ENCODE measurements at regions not wholly inside any gene's neighbourhood (a gene's known extent, or its start where the extent isn't known, plus 50 kb on each side); places are given as distances from the start of the nearest gene placed in this dataset.
A peak's percentile ranks its signal among the peaks of the same experiment; 100 is the strongest.
"Not testable (repeated sequence)": the region's sequence is repeated elsewhere in the genome, so short reads cannot be mapped to it uniquely, and the experiment has no call there.

DNA sequence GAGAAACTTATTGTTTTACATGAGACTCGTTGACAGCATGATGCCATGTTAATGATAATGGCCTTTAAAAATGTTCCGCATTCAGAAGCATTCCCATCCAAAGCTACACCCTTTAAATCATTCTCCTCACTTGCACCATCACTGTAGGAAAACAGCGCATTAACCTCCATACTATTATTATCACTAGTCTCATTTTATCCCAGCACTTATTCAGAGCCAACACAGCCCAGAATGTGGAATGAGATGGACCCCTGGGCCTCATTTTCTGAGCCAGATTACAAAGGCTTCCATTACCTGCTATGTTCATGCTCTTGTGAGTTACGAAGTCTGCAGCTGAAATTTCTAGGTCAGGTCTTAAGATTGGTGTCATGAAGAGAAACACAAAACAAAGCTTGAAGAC lies 159.4 kb downstream of the HS3ST3A1 start:
- no peak for DNase-seq

DNA sequence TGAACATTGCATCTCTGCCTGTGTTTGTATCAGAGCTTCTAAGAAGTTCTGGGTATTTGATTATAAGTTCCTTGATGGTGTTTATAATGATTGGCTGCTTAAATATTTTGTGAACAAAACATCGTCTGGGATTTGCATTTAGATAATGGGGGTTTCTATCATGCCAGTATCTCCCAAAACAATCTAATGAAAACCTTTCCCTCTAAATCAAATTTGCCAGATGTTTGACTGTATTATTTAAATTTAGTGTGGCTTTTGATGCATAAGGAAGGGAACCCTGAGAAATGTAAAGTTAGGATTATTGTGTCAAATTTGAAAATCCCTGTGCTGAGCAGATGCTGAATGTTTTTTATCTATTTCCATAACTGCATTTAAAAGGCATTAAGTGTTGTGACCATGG lies 159.9 kb downstream of the HS3ST3A1 start:
- DNase-seq: no peak

DNA sequence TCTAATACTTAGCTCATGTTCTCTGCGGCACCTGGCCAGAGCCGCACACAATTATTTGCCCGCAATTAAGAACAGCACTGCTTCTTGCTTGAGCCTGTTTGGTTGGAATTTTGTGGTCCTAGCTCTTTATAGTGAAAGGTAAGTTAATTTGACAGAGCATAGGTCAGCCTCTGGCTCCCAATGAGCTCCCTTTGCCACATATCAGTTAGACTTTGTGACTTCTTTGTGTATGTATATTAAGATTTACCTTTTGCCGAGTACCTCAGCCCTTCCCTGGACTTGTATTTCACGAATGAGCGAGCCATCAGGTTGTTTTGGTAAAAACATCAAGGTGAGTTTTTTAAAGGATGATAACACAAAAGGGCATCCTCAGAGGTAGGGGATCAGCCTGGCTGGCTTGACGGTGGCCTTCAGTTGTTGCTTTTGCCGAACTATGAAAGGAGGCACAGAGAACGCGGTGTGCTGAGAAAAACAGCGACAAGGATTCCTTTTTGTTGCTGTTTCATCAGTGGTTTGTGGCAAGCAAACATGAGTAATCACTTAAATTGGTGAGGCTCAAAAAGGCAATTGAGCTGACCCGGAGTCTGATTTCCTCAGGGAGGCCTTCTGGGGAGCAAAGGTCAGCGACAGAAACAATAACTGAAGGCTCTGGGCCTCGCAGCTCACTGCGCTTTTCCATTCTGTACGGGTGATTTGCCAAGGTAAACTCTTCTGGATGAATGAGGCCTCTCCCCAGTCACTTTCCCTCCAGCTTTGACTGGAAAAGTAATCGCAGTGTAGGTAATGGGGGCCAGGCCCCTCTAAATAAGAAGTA lies 163.6 kb downstream of the HS3ST3A1 start:
- DNase-seq: no peak

DNA sequence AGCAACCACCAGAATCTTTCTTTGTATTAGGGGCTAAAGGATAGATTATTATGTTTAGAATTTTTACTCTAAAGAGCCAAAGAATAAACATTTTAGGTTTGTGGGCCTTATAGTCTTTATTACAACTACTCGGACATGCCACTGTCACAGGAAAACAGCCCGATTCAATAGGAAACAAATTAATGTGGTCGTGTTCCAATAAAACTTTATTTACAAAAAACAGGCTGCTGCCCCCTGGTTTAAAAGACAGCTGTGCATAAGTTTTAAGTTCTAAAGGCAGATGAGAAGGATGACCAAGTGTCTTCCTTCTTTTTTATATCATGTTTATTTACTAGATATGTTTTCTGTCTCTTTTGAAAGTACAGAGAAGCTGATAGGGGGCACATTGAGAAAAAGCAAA lies 166.5 kb downstream of the HS3ST3A1 start:
- DNase-seq: no peak

DNA sequence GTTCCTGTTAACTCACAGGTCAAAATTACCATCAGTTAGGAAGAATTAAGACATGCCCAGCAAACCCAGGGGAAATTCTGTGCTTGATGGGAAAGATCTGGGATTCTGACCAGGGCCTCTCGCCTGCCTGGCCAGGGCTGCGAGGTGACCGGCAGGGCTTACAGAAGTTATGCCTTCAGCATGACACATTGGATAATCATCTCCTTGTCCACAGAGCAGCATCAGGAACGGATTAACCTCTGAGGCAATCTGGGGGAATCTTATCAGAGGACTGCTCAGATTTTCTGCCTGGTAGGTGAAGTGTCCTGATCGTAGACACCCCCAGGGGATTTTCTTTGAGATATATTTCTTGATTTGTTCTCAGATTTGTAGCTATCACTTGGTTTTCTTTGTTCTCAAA lies 172.5 kb downstream of the HS3ST3A1 start:
- peak; percentile 95 for DNase-seq

DNA sequence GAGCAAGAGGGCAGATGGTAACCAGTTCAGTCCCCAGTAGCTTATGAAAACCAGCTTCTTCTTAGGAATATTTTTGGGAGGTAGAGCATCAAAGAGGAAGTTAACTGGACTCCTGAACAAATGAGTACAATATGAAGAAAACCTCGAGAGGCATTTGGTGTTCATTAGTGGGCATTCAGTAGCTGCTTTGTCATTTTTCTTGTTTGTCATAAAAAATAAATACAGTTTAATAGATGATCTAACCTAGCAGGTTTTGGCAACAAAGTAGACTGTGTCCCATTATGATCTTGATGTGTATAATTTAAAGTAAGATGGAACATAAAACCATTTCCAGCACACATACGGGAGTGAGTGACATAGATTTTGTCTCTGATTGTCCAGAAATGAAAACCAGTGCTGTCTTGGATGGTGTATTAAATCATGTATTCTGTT lies 173.1 kb downstream of the HS3ST3A1 start:
- peak; percentile 9 for DNase-seq

DNA sequence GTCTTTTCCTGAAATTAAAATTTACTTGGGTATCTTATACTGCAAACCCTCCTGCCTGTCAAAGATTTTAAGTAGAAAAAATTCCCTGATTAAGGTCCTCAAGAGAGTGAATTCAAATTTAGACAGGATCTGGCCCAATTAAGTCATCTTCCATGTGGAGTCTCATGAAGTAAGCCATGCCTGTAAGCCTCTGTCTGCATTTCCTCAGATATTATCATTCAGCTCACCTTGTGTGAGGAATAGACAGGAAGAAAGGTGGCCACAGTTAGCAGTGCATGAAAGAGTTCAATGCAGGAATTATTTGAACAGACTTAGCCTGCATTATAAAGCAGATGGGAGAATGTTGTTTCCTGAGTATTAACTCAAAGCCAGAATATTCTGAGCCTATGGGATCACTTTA lies 174.7 kb downstream of the HS3ST3A1 start:
- no peak for DNase-seq

DNA sequence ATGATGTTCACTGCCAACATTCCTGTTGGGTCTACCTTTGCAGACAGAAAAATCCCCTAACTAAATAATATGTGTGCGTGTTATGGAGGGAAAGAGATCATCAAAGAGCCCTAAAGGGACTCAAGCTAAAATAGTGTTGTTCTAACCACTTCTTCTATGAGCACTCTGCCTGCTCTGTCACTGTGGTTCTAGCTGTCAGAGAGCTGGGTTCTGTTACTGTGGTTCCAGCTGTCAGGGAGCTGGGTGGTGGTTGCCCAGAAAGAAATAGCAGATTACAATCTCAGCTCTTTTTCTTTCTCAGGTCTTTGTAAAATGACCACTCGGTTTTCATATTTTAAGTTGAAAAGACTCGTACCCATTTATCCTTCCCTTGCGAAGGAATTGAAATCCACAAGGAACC lies 176.3 kb downstream of the HS3ST3A1 start:
- no peak for DNase-seq

DNA sequence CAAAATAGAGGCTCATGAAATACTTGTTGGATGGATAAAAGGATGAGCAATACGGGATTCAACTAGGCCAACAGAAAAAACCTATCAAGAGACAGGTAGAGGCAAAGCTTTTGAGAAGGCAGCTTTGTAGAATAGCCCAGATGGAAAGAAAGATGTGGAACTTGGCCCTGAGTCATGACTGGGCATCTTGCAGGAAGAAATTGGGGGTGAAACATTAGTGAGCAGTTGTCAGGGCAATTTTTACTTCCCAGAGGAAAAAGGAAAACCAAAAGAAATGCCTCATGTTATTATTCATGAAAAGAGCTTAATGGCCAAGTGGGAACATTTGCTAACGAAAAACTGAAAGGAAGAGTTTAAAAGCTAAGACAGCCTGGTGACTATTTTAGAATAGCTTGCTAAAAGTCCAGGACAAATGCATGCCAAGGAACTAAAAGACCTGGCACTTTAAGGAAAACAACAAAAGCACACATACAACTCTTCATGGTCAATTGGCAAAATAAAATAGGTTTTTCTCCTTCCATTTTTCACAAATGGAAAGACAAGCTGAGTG lies 180.1 kb downstream of the HS3ST3A1 start:
- peak; percentile 72 for DNase-seq

DNA sequence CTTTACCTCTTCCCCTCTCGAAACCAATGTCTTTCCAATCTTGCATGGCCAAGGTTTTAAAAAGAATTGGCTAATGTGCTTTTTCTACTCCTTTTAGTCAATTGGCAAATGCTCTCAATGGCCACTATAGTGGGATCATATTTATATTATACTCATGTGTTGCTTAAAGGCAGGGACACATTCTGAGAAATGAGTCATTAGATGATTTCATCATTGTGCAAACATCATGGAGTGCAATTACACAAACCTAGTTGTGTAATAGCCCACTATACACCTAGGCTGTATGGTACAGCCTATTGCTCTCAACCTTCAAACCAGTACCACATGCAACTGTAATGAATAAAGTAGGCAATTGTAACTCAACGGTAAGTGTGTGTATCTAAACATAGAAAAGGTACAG lies 180.9 kb downstream of the HS3ST3A1 start:
- peak; percentile 90 for DNase-seq

DNA sequence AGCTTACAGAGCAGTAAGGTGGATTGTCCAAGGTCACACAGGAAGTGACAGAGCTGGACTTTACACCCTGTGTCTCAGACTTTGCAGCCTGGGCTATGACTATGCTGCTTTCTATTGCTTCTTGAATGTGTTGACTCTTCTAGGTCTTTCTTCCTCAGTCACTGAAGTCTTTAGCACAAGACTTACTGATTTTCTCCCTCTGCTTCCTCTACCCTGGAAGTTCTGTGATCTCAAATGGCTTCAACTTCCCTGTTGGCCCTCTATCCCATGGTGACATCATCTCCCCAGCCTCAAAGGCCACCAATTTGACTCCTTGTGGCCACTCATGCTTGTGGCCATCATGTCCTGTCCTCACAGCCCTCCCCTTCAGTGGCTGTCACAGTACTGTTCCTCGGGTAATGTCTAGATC lies 181.3 kb downstream of the HS3ST3A1 start:
- DNase-seq: peak; percentile 47

DNA sequence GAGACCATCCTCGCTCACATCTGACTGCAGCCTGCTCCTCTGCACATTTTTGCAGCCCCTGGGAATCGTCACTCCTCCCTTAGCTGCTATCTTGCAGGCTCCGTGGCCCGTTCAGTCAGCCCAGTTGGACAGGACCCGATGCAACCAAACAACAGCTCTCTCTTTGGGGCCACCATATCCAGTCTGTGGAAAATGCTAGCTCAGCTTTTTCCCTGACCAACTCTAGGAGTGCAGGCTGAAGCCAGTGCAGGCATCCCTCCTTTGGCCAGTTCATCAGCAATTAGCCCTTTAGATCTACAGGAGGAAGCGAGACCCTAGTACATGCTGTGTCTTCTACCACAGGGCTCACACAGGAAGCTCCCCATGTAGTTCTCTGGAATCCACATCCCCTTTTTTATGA lies 182.1 kb downstream of the HS3ST3A1 start:
- DNase-seq: no peak

DNA sequence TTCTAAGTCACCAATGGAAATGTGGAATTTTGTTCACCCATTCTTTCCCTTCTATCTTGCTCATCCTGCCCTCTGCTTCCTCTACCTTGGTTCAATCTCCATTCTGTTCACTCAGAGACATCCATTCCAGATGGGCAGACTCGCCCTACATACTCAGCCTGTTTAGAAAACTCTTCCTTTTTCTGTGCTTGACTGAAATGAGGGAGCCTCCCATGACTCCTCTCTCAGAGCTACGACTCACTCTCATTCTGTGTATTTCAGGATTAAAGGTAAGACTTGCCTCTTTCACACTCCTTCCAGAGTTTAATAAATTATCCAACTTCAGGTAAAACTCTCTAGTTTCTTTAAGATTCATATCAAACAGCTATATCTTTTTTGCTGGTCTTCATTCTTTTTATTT lies 182.8 kb downstream of the HS3ST3A1 start:
- DNase-seq: peak; percentile 7

DNA sequence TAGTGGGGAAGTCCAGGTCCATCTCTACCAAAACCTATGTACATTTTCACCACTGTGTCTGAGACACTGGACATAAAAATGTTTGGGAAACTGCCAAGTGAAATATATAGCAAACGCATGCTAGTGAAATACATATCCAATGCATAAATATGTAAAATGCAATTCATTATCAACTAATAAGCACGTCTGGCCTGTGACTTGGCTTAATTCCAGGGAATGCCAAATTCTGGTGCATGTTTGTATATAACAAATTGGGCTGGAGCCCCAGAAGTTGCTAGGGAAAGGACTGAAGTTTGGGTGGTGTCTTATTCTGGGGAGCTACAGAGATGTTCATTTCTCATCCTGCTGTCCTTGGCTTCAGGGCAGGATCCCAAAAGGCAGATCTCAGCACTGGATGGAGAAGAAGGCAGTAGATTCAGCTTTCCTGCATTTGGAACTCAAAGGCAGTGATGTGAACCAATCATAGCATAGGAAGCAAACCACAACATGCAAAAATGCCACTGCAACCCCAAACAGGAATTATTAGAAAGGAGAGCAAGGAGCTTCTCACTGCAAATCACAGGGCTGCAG lies 184.3 kb downstream of the HS3ST3A1 start:
- no peak for DNase-seq

DNA sequence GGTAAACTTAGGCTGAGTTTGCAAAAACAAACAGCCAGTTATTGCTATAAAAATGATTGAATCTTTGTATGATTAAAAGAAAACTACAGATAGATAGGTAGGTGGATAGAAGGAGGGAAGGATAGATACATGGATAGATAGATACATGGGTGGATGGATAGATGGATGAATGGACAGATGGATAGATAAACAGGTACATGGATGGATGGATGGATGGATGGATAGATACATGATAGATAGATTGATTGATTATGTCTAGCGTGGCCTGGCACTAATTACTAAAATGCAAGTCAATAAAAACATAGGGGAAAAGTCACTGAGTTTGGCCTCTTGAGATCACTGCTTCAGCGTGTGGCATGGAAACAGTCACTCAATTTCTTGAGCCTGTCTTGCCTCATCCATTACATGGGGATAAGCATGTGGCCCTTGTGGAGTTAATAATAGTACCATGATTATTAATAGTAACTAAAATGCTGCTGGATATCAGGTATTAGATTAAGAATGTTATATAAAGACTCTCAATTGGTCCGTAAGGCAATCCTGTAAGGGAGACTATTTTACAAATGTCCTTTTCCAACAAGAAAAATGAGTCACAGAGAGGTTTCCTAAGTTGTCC lies 184.9 kb downstream of the HS3ST3A1 start:
- no peak for DNase-seq

DNA sequence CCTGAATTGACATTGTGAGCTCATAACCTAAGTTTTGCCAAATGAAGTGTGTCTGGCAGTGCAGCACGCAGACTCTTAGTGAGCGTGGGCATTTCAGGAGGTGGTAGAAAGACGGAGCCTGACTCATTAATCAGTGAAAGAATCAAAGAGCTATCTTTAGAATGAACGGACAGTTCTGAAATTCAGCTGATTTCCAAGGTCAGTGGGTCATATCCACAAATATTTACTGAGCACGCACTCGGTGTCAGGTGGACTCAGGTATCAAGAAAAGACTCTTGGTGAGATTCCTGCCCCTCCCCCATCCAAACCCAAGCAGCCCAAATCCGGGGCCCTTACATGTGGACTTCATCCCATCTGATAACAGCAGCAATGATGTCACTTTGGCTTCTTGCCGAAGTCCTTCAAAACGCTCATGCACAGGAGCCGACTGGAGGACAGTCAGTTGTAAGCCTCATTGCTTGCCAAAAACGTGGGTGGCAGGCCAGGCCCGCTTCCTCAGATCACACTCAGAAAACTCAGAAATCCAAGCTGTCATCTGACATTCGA lies 185.8 kb downstream of the HS3ST3A1 start:
- DNase-seq: no peak

DNA sequence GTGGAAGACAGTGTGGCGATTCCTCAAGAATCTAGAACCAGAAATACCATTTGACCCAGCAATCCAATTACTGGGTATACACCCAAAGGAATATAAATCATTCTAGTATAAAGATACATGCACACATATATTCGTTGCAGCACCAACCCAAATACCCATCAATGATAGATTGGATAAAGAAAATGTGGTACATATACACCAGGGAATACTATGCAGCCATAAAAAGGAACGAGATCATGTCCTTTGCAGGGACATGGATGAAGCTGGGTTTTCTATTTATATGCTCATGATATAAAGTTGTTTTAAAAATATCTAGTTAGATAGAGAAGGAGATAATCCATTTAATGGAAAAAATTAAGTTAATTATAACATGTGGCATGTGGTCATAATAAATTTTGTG lies 186.5 kb downstream of the HS3ST3A1 start:
- DNase-seq: not testable (repeated sequence)

DNA sequence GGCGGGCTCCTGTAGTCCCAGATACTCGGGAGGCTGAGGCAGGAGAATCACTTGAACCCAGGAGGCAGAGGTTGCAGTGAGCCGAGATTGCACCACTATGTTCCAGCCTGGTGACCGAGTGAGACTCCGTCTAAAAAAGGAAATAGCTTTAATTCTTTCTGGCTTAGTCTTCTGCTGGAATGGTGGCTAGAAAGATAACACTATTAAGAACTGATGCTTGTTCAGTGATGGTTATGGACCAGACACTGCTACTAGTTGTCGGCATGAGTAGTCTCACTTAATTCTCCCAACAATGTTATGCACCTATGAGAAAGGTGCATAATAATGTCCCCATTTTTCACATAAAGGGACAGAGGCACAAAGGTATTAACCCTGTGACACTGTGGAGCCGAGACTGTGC lies 188.7 kb downstream of the HS3ST3A1 start:
- no peak for DNase-seq

DNA sequence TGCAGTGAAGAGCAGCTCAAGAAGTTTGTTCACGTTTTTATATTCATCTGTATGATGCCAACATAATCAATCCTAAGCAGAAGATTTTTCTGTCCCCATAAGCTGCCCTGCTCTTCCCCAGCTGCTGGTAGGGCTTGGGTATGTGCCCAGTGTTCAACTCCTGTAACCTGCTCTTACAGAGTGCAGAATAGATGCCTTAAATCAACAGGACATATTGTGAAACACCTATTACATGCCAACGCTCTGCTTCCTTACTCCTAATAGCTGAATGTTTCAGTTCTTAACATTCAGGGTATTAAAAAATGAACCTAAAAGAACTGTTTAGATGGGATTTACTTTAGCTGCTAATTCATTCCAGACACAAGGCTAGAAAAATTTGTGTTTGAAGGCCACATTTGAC lies 190.9 kb downstream of the HS3ST3A1 start:
- DNase-seq: no peak

DNA sequence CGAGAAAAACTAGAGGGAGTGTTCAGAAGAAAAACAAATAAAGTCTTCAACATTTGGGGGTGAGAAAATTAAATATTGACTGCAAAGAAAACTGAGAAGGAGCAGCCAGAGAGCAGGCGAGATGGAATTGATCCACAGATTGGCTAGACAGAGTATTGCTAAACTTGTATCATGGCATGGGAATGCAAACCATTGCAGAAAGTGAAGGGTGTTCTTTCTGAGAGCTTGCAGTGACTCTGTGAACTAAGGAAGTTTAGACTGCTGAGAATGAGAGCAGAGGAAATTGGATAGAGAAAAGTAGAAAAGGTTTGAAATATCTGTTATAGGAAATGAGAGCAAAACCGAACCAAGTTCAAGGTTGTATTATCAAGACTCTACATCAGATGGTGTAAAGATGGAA lies 191.5 kb downstream of the HS3ST3A1 start:
- DNase-seq: no peak

DNA sequence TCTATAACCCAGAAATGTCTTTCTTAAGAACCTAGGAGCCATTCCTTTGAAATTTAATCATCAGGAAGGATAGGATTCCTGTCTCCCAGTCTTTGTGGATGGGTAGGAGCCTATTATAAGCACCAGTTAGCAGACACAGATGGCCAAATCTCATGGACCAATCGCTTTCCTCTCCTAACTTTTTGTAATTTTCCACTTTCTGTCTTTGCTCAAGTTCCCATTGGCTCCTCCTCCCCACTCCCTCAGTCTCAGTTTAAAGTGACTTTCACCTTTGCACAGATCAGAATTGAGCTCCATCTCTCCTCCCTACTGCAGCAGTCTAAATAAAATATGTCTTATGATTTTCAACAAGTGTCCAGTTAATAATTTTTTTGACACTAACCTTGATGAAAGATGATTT lies 192.3 kb downstream of the HS3ST3A1 start:
- DNase-seq: no peak

DNA sequence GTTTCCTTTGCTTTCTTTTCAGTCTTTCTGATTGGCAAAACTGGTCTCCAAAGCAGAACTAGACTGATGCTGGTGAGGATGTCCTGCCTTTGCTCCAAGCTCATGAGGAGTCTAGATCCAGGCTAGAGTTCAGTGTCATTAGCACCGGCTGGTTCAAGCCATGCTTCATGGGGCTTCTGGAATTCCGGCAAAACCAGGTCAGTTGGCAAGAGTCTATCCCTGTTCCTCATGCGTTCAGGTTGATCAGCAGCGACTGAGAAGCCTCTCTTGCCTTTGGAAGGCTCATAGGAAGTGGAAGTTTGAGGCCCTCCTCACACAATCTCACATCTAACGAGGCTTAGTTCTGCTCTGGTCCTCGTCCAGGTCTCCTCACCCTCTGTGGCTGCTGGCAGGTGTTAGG lies 194.3 kb downstream of the HS3ST3A1 start:
- no peak for DNase-seq

DNA sequence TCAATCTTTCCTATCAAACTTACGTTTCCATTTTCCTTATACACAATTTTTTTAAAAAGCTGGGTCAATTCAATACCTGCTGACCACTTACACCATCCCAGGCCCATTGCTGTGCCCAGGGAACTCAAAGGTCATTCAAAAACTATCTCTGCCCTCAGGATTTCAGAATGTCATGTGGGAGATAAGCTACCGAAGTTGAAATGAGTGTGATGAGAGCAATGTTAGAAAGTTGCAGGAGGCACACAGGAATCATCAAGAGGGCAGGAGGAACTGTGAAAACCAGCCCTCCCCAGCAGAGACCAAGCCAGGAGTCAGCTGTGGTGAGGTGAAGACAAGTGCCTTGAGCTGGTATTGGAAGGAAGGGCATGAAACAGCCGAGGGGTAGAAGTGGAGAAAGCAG lies 195.9 kb downstream of the HS3ST3A1 start:
- no peak for DNase-seq

DNA sequence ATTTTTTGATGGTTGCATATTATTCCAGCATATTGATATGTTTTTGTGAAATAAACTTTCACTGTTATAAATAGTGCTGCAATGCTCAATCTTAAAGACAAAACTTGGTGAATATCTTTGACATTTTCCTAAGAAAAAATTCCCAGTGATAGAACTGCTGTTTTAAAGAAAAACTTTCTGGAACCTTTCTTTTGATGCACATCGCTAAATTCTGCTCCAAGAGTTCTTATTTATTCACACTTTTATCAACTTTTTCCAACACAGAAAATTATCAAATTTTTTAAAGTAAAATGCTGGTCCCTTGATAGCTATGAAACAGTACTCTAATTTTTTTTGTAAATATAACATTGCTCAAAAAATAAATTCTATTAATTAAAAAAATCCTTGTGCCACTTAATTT lies 196.6 kb downstream of the HS3ST3A1 start:
- DNase-seq: no peak

Measured in HCEC 1CT (cell line).